Neural cell (in vitro differentiated cells): ENCODE measurements at regions not wholly inside any gene's neighbourhood (a gene's known extent, or its start where the extent isn't known, plus 50 kb on each side); places are given as distances from the start of the nearest gene placed in this dataset.
A peak's percentile ranks its signal among the peaks of the same experiment; 100 is the strongest.

Experiments
- H2AFZ ChIP-seq: fragments of 200-600, 300-800 bp; sonication (generic), shearing (Covaris generic); 2 replicates; pipeline ENCODE4 v1.6.0; 2014; ENCODE audit warnings: low read depth, mild to moderate bottlenecking, antibody characterized with exemption, low read length, moderate library complexity
- H3F3A ChIP-seq: fragments of 200-600 bp; shearing (Covaris generic); 2 replicates; pipeline ENCODE4 v1.6.1; 2016; ENCODE audit warnings: mild to moderate bottlenecking, moderate library complexity, mixed read lengths, antibody characterized with exemption, low read length; ENCODE audit not compliant: insufficient read depth, poor library complexity, severe bottlenecking
- H3K27ac ChIP-seq: fragments of 200-600, 300-800 bp; sonication (generic), shearing (Covaris generic); 2 replicates; pipeline ENCODE4 v1.5.1; 2014; ENCODE audit warnings: mild to moderate bottlenecking, low read length, moderate library complexity
- H3K27me3 ChIP-seq: fragments of 300-800, 200-600 bp; sonication (generic), shearing (Covaris generic); 2 replicates; pipeline ENCODE4 v1.6.0; 2014; ENCODE audit warnings: mild to moderate bottlenecking, low read depth, low read length, moderate library complexity; ENCODE audit not compliant: insufficient read depth
- H3K36me3 ChIP-seq: fragments of 300-800, 200-600 bp; sonication (generic), shearing (Covaris generic); 2 replicates; pipeline ENCODE4 v1.5.1; 2014; ENCODE audit warnings: mild to moderate bottlenecking, antibody characterized with exemption, low read length, moderate library complexity; ENCODE audit not compliant: insufficient read depth
- H3K4me2 ChIP-seq: fragments of 300-800, 200-600 bp; sonication (generic), shearing (Covaris generic); 2 replicates; pipeline ENCODE4 v1.6.0; 2014; ENCODE audit warnings: mild to moderate bottlenecking, low read length
- H3K4me3 ChIP-seq: fragments of 300-800, 200-600 bp; sonication (generic), shearing (Covaris generic); 2 replicates; pipeline ENCODE4 v1.5.1; 2014; ENCODE audit warnings: mild to moderate bottlenecking, low read length, moderate library complexity
- H3K79me2 ChIP-seq: fragments of 200-600 bp; shearing (Covaris generic); replicated peaks from 2 replicates; pipeline ENCODE4 v1.6.0; 2014; ENCODE audit warnings: mild to moderate bottlenecking, low read length, moderate library complexity; ENCODE audit not compliant: insufficient read depth
- H3K9ac ChIP-seq: fragments of 300-800, 200-600 bp; sonication (generic), shearing (Covaris generic); 2 replicates; pipeline ENCODE4 v1.6.1; 2016; ENCODE audit warnings: mild to moderate bottlenecking, low read length, mixed read lengths
- H3K9me2 ChIP-seq: fragments of 200-600 bp; shearing (Covaris generic); 2 replicates; pipeline ENCODE4 v1.6.1; 2016; ENCODE audit warnings: mild to moderate bottlenecking, low read length, mixed read lengths; ENCODE audit not compliant: insufficient read depth
- H3K9me3 ChIP-seq: fragments of 200-600, 300-800 bp; sonication (generic), shearing (Covaris generic); 2 replicates; pipeline ENCODE4 v1.6.1; 2016; ENCODE audit warnings: mild to moderate bottlenecking, mixed run types, low read length, moderate library complexity, mixed read lengths
- H4K20me1 ChIP-seq: fragments of 200-600 bp; shearing (Covaris generic); 2 replicates; pipeline ENCODE4 v1.6.1; 2016; ENCODE audit warnings: mild to moderate bottlenecking, mixed run types; ENCODE audit not compliant: insufficient read depth
- EP300 ChIP-seq: fragments of 450-650 bp; conservative IDR thresholded peaks from 2 replicates; pipeline ENCODE4 v1.6.1; 2014; ENCODE audit warnings: antibody characterized with exemption, mild to moderate bottlenecking, moderate library complexity; ENCODE audit not compliant: poor library complexity, severe bottlenecking
- EZH2 ChIP-seq: fragments of 200-600, 300-800 bp; shearing (Covaris generic), sonication (generic); IDR thresholded peaks from 2 replicates; pipeline ENCODE4 v1.6.1; 2014; ENCODE audit warnings: antibody characterized with exemption, low read length, borderline replicate concordance, mild to moderate bottlenecking; ENCODE audit not compliant: insufficient read depth, poor library complexity, severe bottlenecking
- MXI1 ChIP-seq: fragments of 450-650 bp; conservative IDR thresholded peaks from 2 replicates; pipeline ENCODE4 v1.6.1; 2014; ENCODE audit warnings: antibody characterized with exemption, mild to moderate bottlenecking; ENCODE audit not compliant: poor library complexity, severe bottlenecking
- POLR2AphosphoS5 ChIP-seq: IDR thresholded peaks from 2 replicates; pipeline ENCODE4 v1.6.1; 2012
- RAD21 ChIP-seq: fragments of 450-650 bp; conservative IDR thresholded peaks from 2 replicates; pipeline ENCODE4 v1.6.1; 2014; ENCODE audit warnings: antibody characterized with exemption, mild to moderate bottlenecking, moderate library complexity
- SMC3 ChIP-seq: fragments of 450-650 bp; conservative IDR thresholded peaks from 2 replicates; pipeline ENCODE4 v1.6.1; 2014; ENCODE audit warnings: antibody characterized with exemption, mild to moderate bottlenecking, moderate library complexity; ENCODE audit not compliant: poor library complexity
- TAF1 ChIP-seq: IDR thresholded peaks from 2 replicates; pipeline ENCODE4 v1.6.1; 2012; ENCODE audit warnings: low read depth
- TF ChIP-seq, protein P1 (sequence below): fragments of 450-650 bp; IDR thresholded peaks from 2 replicates; pipeline ENCODE4 v1.5.1; 2014; ENCODE audit warnings: antibody characterized with exemption, mild to moderate bottlenecking, moderate library complexity; ENCODE audit not compliant: poor library complexity, severe bottlenecking
- TF ChIP-seq, protein P2 (sequence below): IDR thresholded peaks from 2 replicates; pipeline ENCODE4 v1.6.1; 2012; ENCODE audit warnings: borderline replicate concordance

DNA sequence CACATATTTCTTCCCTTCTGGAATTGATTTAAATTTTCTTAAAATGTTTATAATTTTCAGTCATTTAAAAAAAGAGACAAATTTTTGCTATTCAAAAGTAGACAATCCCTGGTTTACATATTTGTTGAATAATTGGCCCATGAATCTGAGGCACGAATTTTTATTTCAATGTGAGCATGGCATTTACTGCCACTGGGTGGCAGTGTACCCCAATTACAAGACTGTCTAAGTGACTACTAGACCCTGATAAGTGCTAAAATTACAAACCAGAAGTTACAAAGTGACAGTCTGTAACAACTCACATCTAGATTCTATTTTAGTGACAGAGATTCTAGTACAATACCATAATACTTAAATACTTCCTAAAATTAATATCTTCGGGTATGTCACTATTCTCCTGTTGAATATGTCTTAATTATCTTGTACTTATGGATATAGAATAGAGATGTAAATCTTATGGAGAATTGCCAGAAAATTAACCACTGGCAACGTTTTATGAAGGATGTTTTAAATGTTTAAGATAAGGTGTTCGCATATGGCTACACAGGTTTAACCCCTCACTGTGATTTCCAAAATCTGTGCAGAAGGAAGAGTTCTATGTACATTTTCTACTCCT, 235.8 kb downstream of the MAP2K4 start:
- H3K36me3 ChIP-seq: no peaks in the 10 kb centered on the region
- no peak overlapping the region for H2AFZ ChIP-seq
- H3F3A ChIP-seq: no peaks in the 10 kb centered on the region
- H3K27ac ChIP-seq: no peak overlapping the region
- H3K9ac ChIP-seq: no peak overlapping the region
- no peaks in the 10 kb centered on the region for H3K79me2 ChIP-seq
- no peak overlapping the region for H3K4me2 ChIP-seq
- TF ChIP-seq SMC3: peak; percentile 97
- TF ChIP-seq, protein P1, sequence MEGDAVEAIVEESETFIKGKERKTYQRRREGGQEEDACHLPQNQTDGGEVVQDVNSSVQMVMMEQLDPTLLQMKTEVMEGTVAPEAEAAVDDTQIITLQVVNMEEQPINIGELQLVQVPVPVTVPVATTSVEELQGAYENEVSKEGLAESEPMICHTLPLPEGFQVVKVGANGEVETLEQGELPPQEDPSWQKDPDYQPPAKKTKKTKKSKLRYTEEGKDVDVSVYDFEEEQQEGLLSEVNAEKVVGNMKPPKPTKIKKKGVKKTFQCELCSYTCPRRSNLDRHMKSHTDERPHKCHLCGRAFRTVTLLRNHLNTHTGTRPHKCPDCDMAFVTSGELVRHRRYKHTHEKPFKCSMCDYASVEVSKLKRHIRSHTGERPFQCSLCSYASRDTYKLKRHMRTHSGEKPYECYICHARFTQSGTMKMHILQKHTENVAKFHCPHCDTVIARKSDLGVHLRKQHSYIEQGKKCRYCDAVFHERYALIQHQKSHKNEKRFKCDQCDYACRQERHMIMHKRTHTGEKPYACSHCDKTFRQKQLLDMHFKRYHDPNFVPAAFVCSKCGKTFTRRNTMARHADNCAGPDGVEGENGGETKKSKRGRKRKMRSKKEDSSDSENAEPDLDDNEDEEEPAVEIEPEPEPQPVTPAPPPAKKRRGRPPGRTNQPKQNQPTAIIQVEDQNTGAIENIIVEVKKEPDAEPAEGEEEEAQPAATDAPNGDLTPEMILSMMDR: peak; percentile 92
- no peak for TF ChIP-seq EP300
- peak; percentile 91 for TF ChIP-seq RAD21
- H3K4me3 ChIP-seq: no peak overlapping the region
- no peaks in the 10 kb centered on the region for H3K9me2 ChIP-seq
- no peaks in the 10 kb centered on the region for H3K9me3 ChIP-seq
- no peaks in the 10 kb centered on the region for H3K27me3 ChIP-seq
- no peaks in the 10 kb centered on the region for H4K20me1 ChIP-seq

DNA sequence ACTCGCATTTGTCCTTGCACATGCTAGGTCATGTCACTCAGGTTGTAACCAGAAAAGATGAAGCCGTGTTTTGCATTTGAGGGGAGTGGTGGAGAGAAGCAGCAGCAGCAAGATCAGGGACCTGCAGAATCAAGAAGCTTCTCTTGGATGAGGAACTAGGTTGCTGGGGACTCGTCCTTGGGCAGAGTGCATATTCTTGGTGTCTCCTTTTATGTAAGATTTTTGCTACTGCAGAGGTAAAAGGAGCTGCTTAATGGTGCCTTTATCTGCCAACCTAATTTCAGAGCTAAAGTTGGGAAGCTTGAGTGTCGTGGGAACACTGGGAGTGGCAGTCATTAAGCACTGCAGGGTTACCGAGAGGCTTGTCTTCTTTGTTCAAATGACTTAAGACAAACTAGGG, 236.5 kb downstream of the MAP2K4 start:
- Histone ChIP-seq H3K9me2 (no peaks in the 10 kb centered on the region), H4K20me1 (no peaks in the 10 kb centered on the region), H3F3A (no peaks in the 10 kb centered on the region), H3K27me3 (no peaks in the 10 kb centered on the region), H3K9ac (no peak overlapping the region), H3K4me2 (no peak overlapping the region), H3K27ac (no peak overlapping the region), H3K4me3 (no peak overlapping the region), H3K79me2 (no peaks in the 10 kb centered on the region), H3K9me3 (no peaks in the 10 kb centered on the region), H3K36me3 (no peaks in the 10 kb centered on the region), H2AFZ (no peak overlapping the region)
- TF ChIP-seq SMC3 (no peak), MXI1 (no peak), TAF1 (no peak), EP300 (no peak), EZH2 (no peak), POLR2AphosphoS5 (no peak), RAD21 (no peak)
- TF ChIP-seq, protein P2, sequence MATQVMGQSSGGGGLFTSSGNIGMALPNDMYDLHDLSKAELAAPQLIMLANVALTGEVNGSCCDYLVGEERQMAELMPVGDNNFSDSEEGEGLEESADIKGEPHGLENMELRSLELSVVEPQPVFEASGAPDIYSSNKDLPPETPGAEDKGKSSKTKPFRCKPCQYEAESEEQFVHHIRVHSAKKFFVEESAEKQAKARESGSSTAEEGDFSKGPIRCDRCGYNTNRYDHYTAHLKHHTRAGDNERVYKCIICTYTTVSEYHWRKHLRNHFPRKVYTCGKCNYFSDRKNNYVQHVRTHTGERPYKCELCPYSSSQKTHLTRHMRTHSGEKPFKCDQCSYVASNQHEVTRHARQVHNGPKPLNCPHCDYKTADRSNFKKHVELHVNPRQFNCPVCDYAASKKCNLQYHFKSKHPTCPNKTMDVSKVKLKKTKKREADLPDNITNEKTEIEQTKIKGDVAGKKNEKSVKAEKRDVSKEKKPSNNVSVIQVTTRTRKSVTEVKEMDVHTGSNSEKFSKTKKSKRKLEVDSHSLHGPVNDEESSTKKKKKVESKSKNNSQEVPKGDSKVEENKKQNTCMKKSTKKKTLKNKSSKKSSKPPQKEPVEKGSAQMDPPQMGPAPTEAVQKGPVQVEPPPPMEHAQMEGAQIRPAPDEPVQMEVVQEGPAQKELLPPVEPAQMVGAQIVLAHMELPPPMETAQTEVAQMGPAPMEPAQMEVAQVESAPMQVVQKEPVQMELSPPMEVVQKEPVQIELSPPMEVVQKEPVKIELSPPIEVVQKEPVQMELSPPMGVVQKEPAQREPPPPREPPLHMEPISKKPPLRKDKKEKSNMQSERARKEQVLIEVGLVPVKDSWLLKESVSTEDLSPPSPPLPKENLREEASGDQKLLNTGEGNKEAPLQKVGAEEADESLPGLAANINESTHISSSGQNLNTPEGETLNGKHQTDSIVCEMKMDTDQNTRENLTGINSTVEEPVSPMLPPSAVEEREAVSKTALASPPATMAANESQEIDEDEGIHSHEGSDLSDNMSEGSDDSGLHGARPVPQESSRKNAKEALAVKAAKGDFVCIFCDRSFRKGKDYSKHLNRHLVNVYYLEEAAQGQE: no peak
- TF ChIP-seq, protein P1: no peak
